Right lobe of liver (tissue), 6 donors: ENCODE measurements at regions not wholly inside any gene's neighbourhood (a gene's known extent, or its start where the extent isn't known, plus 50 kb on each side); places are given as distances from the start of the nearest gene placed in this dataset.

Source experiments
- ATAC-seq, 4 donors: fragments of 200-7000 bp; cut with Tn5 transposase; one replicate each; pipeline ENCODE4 v1.9.1; 2020; ENCODE audit warnings: mild to moderate bottlenecking in 4 of 4, moderate library complexity in 4 of 4
- DNase-seq, 3 donors: peaks; one replicate each; pipeline ENCODE4 v3.0.0-alpha.2; 2020
- H3K27ac ChIP-seq, 3 donors: fragments of 200-600 bp; one replicate each; pipeline ENCODE4 v1.8.0; 2022
- H3K27me3 ChIP-seq, 2 donors: fragments of 200-600 bp; one replicate each; pipeline ENCODE4 v1.8.0; 2022
- H3K36me3 ChIP-seq, 4 donors: fragments of 200-600 bp; sonication (generic) in 1 of 4; one replicate each; pipeline versions ENCODE4 v1.5.1 to v1.8.0; 2017 to 2022; ENCODE audit warnings: control low read depth in 1 of 4
- H3K4me1 ChIP-seq, 4 donors: fragments of 200-600 bp; sonication (generic) in 1 of 4; one replicate each; pipeline versions ENCODE4 v1.5.1 to v1.8.0; 2017 to 2022; ENCODE audit warnings: control low read depth in 1 of 4
- H3K4me3 ChIP-seq, 3 donors: fragments of 200-600 bp; one replicate each; pipeline ENCODE4 v1.8.0; 2022
- H3K9me3 ChIP-seq, 4 donors: fragments of 200-600 bp; sonication (generic) in 1 of 4; one replicate each; pipeline versions ENCODE4 v1.5.1 to v1.8.0; 2017 to 2022; ENCODE audit warnings: control low read depth in 1 of 4
- CTCF ChIP-seq, 4 donors: fragments of 200-600 bp in 3 of 4; fragments of 450-650 bp in 1 of 4; IDR thresholded peaks; one replicate each; pipeline versions ENCODE4 v1.5.1 to v1.8.0; 2016 to 2022; ENCODE audit warnings: antibody characterized with exemption in 4 of 4, mild to moderate bottlenecking in 2 of 4
- POLR2A ChIP-seq: fragments of 450-650 bp; IDR thresholded peaks from one replicate; pipeline ENCODE4 v1.6.1; 2017; ENCODE audit warnings: antibody characterized with exemption, mild to moderate bottlenecking
- WGBS: methylation state at CpG from one replicate; pipeline ENCODE4 v1.1.6; 2018; ENCODE audit warnings: low coverage, low lambda C conversion rate; ENCODE audit not compliant: insufficient coverage; ENCODE audit errors: missing lambda C conversion rate; 5-methylcytosine and 5-hydroxymethylcytosine counted together
- intact Hi-C, 2 donors: fragments of 100-400 bp; cut with DNase I; formaldehyde crosslinking; loops; one replicate each; pipeline versions ENCODE4 v1.11.2 to v1.14.1; 2022
- donor health status: DM: no; HTN: yes; CAD: no.
- donor health status: DM: no; HTN: no; CAD: no.
- donor health status: DM: no; HTN: no; CAD: no.
- donor health status: DM: no; HTN: yes; CAD: no.
- donor health status: DM: no; HTN: yes; CAD: no.

- ATAC-seq = no peak
- H3K9me3 ChIP-seq = no peaks in the 10 kb centered on the region
- H3K36me3 ChIP-seq = no peaks in the 10 kb centered on the region
- intact Hi-C loops = no loop called here
- DNase-seq = no peak
- H3K4me3 ChIP-seq = no peak overlapping the region
- H3K27me3 ChIP-seq = no peaks in the 10 kb centered on the region
- no peak for TF ChIP-seq POLR2A
- TF ChIP-seq CTCF (IDR thresholded peaks at IDR 0.05) = no peak
- no peaks in the 10 kb centered on the region for H3K4me1 ChIP-seq
- H3K27ac ChIP-seq = no peak overlapping the region
- 64% methylated on average over 1 of the region's 1 CpG for WGBS
Measured at GRCh38 chr1:60331647-60332046, 258.1 kb upstream of the C1orf87 start.

- H3K4me3 ChIP-seq = no peak overlapping the region
- TF ChIP-seq POLR2A (no peak), CTCF (IDR thresholded peaks at IDR 0.05) (no peak)
- intact Hi-C loops = no loop called here
- H3K9me3 ChIP-seq = no peaks in the 10 kb centered on the region
- H3K27ac ChIP-seq = no peak overlapping the region
- no peak for DNase-seq
- 81% methylated on average over 2 of the region's 2 CpGs for WGBS
- no peaks in the 10 kb centered on the region for H3K36me3 ChIP-seq
- no peaks in the 10 kb centered on the region for H3K27me3 ChIP-seq
- no peak for ATAC-seq
- no peaks in the 10 kb centered on the region for H3K4me1 ChIP-seq
Measured at GRCh38 chr1:60329651-60330050, 256.1 kb upstream of the C1orf87 start.

- Histone ChIP-seq H3K36me3 (no peaks in the 10 kb centered on the region), H3K27me3 (no peaks in the 10 kb centered on the region), H3K4me1 (no peaks in the 10 kb centered on the region), H3K9me3 (no peaks in the 10 kb centered on the region), H3K27ac (no peak overlapping the region), H3K4me3 (no peak overlapping the region)
- DNase-seq (no peak), ATAC-seq (no peak)
- TF ChIP-seq POLR2A (no peak), CTCF (IDR thresholded peaks at IDR 0.05) (no peak)
- intact Hi-C loops = no loop called here
Measured at GRCh38 chr1:60311838-60312237, 238.3 kb upstream of the C1orf87 start.

- no peak overlapping the region for H3K4me3 ChIP-seq
- DNase-seq = no peak
- H3K9me3 ChIP-seq = no peaks in the 10 kb centered on the region
- no peaks in the 10 kb centered on the region for H3K36me3 ChIP-seq
- H3K27me3 ChIP-seq = no peaks in the 10 kb centered on the region
- no peaks in the 10 kb centered on the region for H3K4me1 ChIP-seq
- WGBS = 51% methylated on average over 5 of the region's 5 CpGs
- TF ChIP-seq POLR2A (no peak), CTCF (IDR thresholded peaks at IDR 0.05) (no peak)
- intact Hi-C loops = no loop called here
- ATAC-seq = no peak
- no peak overlapping the region for H3K27ac ChIP-seq
Measured at GRCh38 chr1:60299581-60299980, 226.0 kb upstream of the C1orf87 start.

- Histone ChIP-seq H3K9me3 (no peaks in the 10 kb centered on the region), H3K27me3 (no peaks in the 10 kb centered on the region), H3K4me3 (no peak overlapping the region), H3K36me3 (no peaks in the 10 kb centered on the region), H3K27ac (no peak overlapping the region), H3K4me1 (no peaks in the 10 kb centered on the region)
- WGBS = 77% methylated on average over 3 of the region's 3 CpGs
- no peak for ATAC-seq
- intact Hi-C loops = no loop called here
- no peak for DNase-seq
- TF ChIP-seq POLR2A (no peak), CTCF (IDR thresholded peaks at IDR 0.05) (no peak)
Measured at GRCh38 chr1:60298290-60298689, 224.7 kb upstream of the C1orf87 start.
